Activated CD8-positive, alpha-beta memory T cell treated with anti-CD3 and anti-CD28 coated beads, Interleukin-2, amount 10 ng/mL, durations not matched to agents 7 days and 5 days (primary cell): ENCODE measurements at regions not wholly inside any gene's neighbourhood (a gene's known extent, or its start where the extent isn't known, plus 50 kb on each side); places are given as distances from the start of the nearest gene placed in this dataset.

Experiments used
- ATAC-seq: fragments of 150-1000 bp; cut with Tn5 transposase; one replicate; pipeline ENCODE4 v1.10.0; 2021; ENCODE audit warnings: moderate library complexity
- CTCF ChIA-PET: fragments of 350-600 bp; sonication (Branson Sonifier 250); formaldehyde crosslinking; loops from one replicate; lab custom pipeline; 2021; ENCODE audit warnings: antibody characterized with exemption; lab: Charles Lee
- DNase-seq: peaks from one replicate; pipeline ENCODE4 v3.0.0-alpha.2; 2020
- H3K27ac Mint-ChIP-seq: one replicate; pipeline ENCODE4 v1.8.0; 2021; ENCODE audit warnings: mild to moderate bottlenecking, mixed read lengths
- H3K27me3 Mint-ChIP-seq: one replicate; pipeline ENCODE4 v1.8.0; 2021; ENCODE audit warnings: mixed read lengths
- H3K36me3 Mint-ChIP-seq: one replicate; pipeline ENCODE4 v1.8.0; 2021; ENCODE audit warnings: mild to moderate bottlenecking, mixed read lengths
- H3K4me1 Mint-ChIP-seq: one replicate; pipeline ENCODE4 v1.8.0; 2021; ENCODE audit warnings: mixed read lengths
- H3K4me3 Mint-ChIP-seq: one replicate; pipeline ENCODE4 v1.8.0; 2021; ENCODE audit warnings: mild to moderate bottlenecking, moderate library complexity, mixed read lengths
- H3K9me3 Mint-ChIP-seq: one replicate; pipeline ENCODE4 v1.8.0; 2022; ENCODE audit warnings: low read depth, mixed read lengths

DNA sequence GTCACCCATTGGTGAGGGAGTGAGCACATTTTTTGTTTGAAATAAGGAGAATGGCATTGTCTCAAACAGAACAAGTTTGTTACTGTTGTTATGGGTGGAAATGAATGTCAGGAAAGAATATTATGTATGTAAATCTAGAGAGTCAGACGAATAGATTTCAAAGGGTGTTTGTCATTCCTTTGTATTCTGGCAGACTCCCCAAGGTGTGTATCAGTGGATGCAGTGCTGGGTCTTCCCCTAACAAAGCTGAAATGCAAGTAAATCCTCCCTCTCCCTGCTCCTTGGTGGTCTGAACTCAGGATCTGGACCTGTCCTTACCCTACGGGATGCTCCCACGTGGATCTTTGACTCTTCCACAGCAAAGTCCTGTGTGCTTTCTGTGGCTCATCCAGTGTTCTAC lies 139.5 kb upstream of the ZNF516 start:
- CTCF ChIA-PET = no interaction called here
- DNase-seq = no peak
- no peaks in the 10 kb centered on the region for H3K36me3 Mint-ChIP-seq
- peaks cover 13% of the 10 kb centered on the region for H3K27me3 Mint-ChIP-seq
- no peaks in the 10 kb centered on the region for H3K9me3 Mint-ChIP-seq
- H3K27ac Mint-ChIP-seq = no peak overlapping the region
- no peak for ATAC-seq
- no peaks in the 10 kb centered on the region for H3K4me1 Mint-ChIP-seq
- H3K4me3 Mint-ChIP-seq = no peak overlapping the region

DNA sequence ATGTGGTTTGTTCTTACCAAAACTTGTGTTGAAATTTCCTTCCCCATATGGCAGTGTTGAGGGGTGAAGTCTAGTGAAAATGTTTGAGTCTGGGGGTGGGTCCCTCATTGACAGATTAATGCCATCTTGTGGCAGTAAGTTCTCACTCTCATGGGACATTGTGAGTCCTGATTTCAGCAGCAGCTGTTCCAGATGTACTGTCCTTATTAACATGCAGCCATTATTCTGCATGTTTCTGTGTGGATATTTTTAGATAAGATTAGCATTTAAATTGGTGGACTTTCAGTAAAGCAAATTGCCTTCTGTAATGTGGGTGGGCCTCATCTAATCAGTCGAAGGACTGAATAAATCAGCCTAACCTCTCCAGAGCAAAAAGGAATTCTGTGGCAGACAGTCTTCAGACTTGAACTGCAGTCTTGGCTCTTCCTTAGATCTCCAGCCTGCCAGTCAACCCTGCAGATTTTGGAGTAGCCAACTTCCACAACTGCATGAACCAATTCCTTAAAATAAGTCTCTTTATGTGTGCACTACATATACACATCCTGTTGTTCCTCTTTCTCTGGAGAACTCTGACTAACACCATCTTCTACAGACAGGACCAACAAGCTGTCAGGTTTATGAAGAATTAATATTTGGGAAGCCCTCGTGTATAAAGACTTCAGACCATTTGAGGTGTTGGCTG lies 138.7 kb upstream of the ZNF516 start:
- Mint-ChIP-seq H3K9me3 (no peaks in the 10 kb centered on the region), H3K27me3 (peaks cover 14% of the 10 kb centered on the region), H3K36me3 (no peaks in the 10 kb centered on the region), H3K27ac (no peak overlapping the region), H3K4me1 (no peaks in the 10 kb centered on the region), H3K4me3 (no peak overlapping the region)
- DNase-seq = no peak
- ATAC-seq = no peak
- CTCF ChIA-PET = no interaction called here

DNA sequence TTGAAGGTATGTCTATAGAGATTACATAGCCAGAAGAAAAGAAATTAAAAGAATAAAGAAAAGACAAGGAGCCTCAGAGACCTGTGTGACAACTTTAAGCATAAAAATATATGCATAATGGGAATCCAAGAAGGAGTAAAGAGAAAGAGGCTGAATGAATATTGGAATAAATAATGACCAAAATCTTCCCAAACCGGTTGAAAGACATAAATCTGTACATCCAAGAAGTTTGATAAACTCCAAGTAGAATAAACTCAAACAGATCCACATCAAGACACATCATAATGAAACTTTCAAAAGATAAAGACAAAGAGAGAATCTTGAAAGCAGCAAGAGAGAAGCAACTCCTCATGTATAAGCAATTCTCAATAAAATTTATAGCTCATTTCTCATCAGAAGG lies 132.4 kb upstream of the ZNF516 start:
- Mint-ChIP-seq H3K27ac (no peak overlapping the region), H3K9me3 (no peaks in the 10 kb centered on the region), H3K4me1 (no peaks in the 10 kb centered on the region), H3K36me3 (no peaks in the 10 kb centered on the region), H3K27me3 (peaks cover 32% of the 10 kb centered on the region), H3K4me3 (no peak overlapping the region)
- no peak for DNase-seq
- ATAC-seq = no peak
- CTCF ChIA-PET = interaction anchor here (1.2 kb wide), 1 partner anchor 12 kb away, joined by 5 read pairs; no protein-coding TSS in a partner anchor

DNA sequence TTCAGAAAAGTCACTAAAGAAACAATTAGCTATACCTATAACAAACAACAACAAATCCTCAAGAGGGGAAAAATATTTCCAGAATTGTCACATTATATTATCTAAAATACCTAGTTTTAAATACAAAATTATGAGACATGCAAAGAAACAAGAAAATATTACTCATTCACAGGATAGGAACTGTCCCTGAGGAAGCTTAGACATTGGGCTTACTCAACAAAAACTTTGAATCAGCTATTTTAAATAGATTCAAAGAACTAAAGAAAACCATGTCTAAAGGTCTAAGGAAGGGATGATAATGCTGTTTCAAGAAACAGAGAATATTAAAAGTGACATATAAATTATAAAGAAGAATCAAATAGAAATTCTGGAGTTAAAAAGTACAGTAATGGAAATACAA lies 131.9 kb upstream of the ZNF516 start:
- Mint-ChIP-seq H3K27me3 (peaks cover 31% of the 10 kb centered on the region), H3K36me3 (no peaks in the 10 kb centered on the region), H3K4me3 (no peak overlapping the region), H3K9me3 (no peaks in the 10 kb centered on the region), H3K4me1 (no peaks in the 10 kb centered on the region), H3K27ac (no peak overlapping the region)
- CTCF ChIA-PET = interaction anchor here (1.2 kb wide), 1 partner anchor 13 kb away, joined by 5 read pairs; no protein-coding TSS in a partner anchor
- DNase-seq = no peak
- ATAC-seq = no peak

DNA sequence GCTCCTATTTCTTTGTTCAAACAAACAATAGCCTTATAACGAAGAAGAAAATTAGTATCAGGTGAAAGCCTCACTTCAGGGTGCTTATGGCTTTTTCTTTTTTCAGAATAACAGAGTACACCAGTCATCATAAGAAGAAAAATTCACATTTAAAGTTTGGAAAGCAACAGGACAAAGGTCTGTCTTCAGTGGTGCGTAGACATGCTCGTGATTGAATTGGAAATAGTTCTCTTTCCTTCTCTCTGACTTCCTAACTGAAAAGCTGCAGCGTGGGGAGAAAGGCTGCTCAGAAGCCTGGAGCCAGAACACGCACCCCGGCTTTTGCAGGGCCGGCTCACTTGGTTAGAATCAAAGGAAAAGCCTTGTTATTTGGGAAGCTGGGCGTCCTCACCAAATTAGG lies 127.6 kb upstream of the ZNF516 start:
- H3K36me3 Mint-ChIP-seq = no peaks in the 10 kb centered on the region
- CTCF ChIA-PET = interaction anchor here (1.8 kb wide), 1 partner anchor 224 kb away, joined by 5 read pairs; no protein-coding TSS in a partner anchor
- ATAC-seq (no peak), DNase-seq (no peak)
- H3K27ac Mint-ChIP-seq = no peak overlapping the region
- H3K27me3 Mint-ChIP-seq = peaks cover 52% of the 10 kb centered on the region
- H3K4me1 Mint-ChIP-seq = peaks cover 10% of the 10 kb centered on the region
- no peak overlapping the region for H3K4me3 Mint-ChIP-seq
- H3K9me3 Mint-ChIP-seq = no peaks in the 10 kb centered on the region

DNA sequence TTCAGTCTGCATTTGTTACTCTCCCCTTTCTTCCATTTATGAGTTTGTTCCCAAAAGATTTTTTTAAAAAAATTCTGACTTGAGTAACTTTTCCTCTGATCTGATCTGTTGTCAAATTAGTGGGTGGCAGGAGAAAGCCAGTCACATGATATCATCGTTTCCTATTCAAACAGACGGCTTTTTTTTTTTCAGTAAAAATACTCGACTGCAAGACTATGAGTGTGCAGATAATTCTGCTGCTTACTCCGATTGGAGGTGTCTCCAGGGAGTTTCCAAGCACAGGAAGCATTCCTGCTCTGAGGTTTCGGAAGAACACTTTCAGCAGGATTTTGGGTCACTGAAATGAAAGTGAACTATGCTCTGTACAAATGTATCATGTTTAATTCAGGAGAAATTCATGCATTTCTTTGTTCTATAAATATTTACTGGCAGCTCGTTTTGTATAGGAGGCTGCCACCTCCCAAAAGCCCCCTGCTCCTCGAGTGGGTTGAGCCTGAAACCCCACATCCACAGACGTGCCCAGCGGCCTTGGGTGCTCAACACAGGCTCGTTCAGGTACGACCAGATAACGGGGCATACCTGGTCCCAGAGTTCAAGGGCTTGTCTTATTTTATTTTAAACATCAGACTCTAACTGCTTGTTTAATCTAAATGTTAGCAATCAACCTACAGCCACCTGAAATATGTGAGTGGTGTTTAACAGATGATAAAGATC lies 126.9 kb upstream of the ZNF516 start:
- no peak for DNase-seq
- peaks cover 10% of the 10 kb centered on the region for H3K4me1 Mint-ChIP-seq
- no peaks in the 10 kb centered on the region for H3K36me3 Mint-ChIP-seq
- no peak overlapping the region for H3K27ac Mint-ChIP-seq
- no peaks in the 10 kb centered on the region for H3K9me3 Mint-ChIP-seq
- ATAC-seq = no peak
- no peak overlapping the region for H3K4me3 Mint-ChIP-seq
- CTCF ChIA-PET = interaction anchor here (1.7 to 1.8 kb wide), 2 partner anchors 88 to 223 kb away, joined by 5 to 6 read pairs; no protein-coding TSS in a partner anchor
- H3K27me3 Mint-ChIP-seq = peaks cover 52% of the 10 kb centered on the region

DNA sequence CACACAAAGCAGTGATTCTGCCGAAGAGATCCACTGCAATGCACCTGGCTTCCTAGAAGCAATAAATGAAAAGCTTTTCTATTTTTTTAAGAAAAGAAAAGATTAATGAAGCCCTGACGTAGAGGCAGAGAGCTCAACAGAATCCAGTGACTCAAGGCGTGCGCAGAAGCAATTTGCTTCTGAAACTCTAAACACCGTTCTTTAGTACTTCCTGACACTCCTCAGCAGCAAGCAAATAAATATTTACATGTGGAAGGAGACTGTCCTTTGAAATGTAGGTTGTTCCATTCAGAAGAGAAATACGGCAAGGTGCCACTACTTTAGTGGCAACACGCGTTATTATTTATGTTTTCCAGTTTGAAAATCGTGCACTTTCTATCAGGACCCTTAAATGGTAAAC lies 126.2 kb upstream of the ZNF516 start:
- no peak for DNase-seq
- H3K4me3 Mint-ChIP-seq = no peak overlapping the region
- peaks cover 48% of the 10 kb centered on the region for H3K27me3 Mint-ChIP-seq
- CTCF ChIA-PET = interaction anchor here (1.7 kb wide), 1 partner anchor 89 kb away, joined by 6 read pairs; no protein-coding TSS in a partner anchor
- no peak overlapping the region for H3K27ac Mint-ChIP-seq
- no peak for ATAC-seq
- no peaks in the 10 kb centered on the region for H3K9me3 Mint-ChIP-seq
- no peaks in the 10 kb centered on the region for H3K36me3 Mint-ChIP-seq
- peaks cover 10% of the 10 kb centered on the region for H3K4me1 Mint-ChIP-seq

DNA sequence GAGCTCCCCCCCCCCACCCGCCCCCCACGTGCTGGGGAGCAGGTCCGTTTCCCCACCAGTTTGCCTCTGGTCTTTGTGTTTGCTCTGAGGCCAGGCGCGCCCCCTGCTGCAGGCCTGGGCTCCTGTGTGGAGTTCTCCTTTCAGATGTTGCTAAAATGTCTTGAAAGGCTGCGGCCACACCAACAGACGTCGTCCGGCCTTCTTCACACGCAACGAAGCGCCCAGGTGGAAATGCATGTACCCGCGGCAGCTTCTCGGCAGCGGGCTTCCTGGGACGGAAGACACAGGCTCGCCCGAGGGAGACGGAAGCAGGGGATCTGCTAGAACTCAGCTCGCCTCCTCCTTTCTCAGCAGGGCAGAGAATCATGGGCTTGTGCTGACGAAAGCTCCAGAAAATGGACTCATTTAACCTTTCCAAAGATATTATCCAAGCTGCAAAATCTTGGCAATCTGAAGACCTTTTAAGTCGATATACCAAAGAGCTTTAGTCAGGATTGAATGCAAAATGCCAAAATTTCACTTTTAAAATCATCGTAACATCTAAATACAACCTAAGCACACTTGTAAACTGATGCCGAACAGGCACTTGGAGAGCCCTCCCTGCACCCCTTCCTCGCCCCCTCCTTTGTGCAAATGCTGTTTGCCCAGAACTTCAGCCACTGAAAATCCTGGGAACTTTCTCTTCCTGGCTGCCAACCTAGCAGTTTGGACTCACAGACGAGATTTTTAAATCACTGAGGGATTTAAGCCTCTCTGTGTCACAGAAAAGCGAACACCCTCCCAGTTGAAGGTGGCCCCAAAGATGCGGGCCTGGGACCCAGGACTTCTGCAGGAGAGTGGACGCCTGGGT lies 125.5 kb upstream of the ZNF516 start:
- Mint-ChIP-seq H3K4me3 (no peak overlapping the region), H3K9me3 (no peaks in the 10 kb centered on the region), H3K27me3 (peaks cover 47% of the 10 kb centered on the region), H3K27ac (no peak overlapping the region), H3K36me3 (no peaks in the 10 kb centered on the region), H3K4me1 (peaks cover 10% of the 10 kb centered on the region)
- peak; percentile 44 for DNase-seq
- ATAC-seq = peak; percentile 53
- CTCF ChIA-PET = interaction anchor here (1.7 kb wide), 1 partner anchor 89 kb away, joined by 6 read pairs; no protein-coding TSS in a partner anchor

DNA sequence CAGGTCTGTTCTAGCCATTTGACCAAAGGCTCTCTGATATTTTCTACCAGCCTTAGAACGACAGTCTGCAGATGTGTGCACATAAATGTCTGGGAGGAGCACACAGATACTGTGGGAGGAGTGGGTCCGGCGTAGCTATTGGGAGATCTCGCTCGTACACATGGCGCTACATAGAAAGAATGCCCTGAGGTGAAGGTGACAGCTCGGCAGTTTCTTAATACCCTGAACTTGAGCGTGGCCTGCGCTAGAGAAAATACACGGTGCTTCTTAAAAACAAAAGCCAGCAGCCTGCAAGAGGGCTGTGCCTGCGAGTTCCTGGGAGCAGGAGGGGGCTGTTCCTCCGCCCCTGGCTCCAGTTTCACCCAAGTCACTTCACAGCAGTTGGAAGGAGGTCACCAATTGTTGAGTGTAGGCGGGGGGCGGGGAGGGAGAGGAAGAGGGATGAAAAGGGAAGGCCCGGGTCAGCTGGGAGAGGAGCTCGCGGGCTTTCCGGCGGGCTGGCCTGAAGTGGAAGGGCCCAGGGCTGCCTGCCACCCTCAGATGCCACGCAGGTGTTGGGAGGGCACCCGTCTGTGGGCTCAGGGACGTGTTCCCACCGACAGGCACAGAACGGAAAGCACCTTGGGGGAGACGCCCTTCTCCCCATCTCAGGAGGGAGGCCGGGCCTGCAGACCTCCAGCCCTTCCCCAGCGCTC lies 124.7 kb upstream of the ZNF516 start:
- CTCF ChIA-PET = interaction anchor here (1.7 kb wide), 1 partner anchor 90 kb away, joined by 6 read pairs; no protein-coding TSS in a partner anchor
- H3K4me1 Mint-ChIP-seq = peaks cover 10% of the 10 kb centered on the region
- H3K4me3 Mint-ChIP-seq = no peak overlapping the region
- DNase-seq (no peak), ATAC-seq (no peak)
- H3K9me3 Mint-ChIP-seq = no peaks in the 10 kb centered on the region
- no peaks in the 10 kb centered on the region for H3K36me3 Mint-ChIP-seq
- no peak overlapping the region for H3K27ac Mint-ChIP-seq
- H3K27me3 Mint-ChIP-seq = peaks cover 47% of the 10 kb centered on the region

DNA sequence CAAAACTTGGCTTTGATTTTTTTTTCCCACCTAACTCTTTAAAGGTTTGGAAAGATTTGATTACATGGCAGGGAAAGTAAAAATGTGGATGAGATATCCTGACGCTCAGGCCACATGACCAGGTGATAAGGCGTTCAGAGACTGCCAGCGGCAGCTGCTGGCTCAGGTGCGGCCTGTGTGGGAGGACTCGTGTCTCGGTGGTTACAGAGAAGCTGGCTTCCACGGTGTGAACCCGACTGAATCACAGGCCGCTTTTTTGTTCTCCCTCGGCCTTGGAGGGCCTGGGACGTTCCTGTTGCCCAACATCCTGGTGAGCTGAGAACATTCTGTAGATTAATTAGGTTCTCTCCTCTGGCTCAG lies 124.2 kb upstream of the ZNF516 start:
- Mint-ChIP-seq H3K36me3 (no peaks in the 10 kb centered on the region), H3K27ac (no peak overlapping the region), H3K27me3 (peaks cover 47% of the 10 kb centered on the region), H3K4me1 (peaks cover 10% of the 10 kb centered on the region), H3K9me3 (no peaks in the 10 kb centered on the region), H3K4me3 (no peak overlapping the region)
- CTCF ChIA-PET = no interaction called here
- DNase-seq (no peak), ATAC-seq (no peak)

DNA sequence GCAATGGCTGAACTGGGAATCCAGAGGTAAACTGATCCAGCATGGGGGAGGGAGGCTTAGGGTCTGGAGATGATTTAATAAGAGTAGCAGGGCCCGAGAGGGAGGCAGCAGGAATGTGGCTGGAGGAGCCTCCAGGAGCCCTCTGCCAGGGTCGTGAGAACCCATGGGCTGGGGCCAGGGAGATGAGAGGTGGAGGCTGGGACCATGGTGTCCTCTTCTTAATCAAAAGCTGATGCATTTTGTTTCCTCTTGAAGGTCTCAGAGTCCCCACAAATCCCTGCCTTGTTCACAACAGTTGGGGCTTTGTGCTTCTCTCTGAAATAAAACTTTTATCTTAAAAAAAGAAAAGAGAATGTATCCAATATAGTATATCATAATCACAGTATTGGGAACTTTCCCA lies 123.7 kb upstream of the ZNF516 start:
- ATAC-seq (no peak), DNase-seq (no peak)
- peaks cover 10% of the 10 kb centered on the region for H3K4me1 Mint-ChIP-seq
- CTCF ChIA-PET = no interaction called here
- no peaks in the 10 kb centered on the region for H3K9me3 Mint-ChIP-seq
- H3K4me3 Mint-ChIP-seq = no peak overlapping the region
- no peak overlapping the region for H3K27ac Mint-ChIP-seq
- H3K27me3 Mint-ChIP-seq = peaks cover 44% of the 10 kb centered on the region
- no peaks in the 10 kb centered on the region for H3K36me3 Mint-ChIP-seq

DNA sequence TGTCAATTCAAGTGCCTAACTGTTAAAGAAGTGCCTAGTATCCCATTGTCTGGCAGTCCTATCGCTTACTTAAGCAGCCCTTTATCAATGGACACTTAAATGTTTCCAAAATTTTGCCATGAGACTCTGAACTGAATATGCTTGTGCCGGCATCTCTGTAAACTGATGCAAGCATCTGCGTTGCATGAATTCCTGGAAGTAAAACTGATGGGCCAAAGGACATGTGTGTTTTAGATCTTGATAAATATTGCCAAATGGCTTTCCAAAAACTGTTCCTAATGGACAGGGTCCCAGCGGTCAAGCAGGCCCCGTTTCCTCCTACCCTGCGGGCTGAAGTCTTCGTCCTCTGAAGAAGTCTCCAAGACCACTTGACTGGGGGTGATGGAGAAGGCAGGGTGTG lies 121.3 kb upstream of the ZNF516 start:
- CTCF ChIA-PET = no interaction called here
- Mint-ChIP-seq H3K36me3 (no peaks in the 10 kb centered on the region), H3K4me3 (no peak overlapping the region), H3K27ac (no peak overlapping the region), H3K4me1 (peaks cover 10% of the 10 kb centered on the region), H3K27me3 (peaks cover 25% of the 10 kb centered on the region), H3K9me3 (peaks cover 3% of the 10 kb centered on the region)
- DNase-seq (no peak), ATAC-seq (no peak)
